ENCODE measurements at regions not wholly inside any gene's neighbourhood (a gene's known extent, or its start where the extent isn't known, plus 50 kb on each side); places are given as distances from the start of the nearest gene placed in this dataset.

DNA sequence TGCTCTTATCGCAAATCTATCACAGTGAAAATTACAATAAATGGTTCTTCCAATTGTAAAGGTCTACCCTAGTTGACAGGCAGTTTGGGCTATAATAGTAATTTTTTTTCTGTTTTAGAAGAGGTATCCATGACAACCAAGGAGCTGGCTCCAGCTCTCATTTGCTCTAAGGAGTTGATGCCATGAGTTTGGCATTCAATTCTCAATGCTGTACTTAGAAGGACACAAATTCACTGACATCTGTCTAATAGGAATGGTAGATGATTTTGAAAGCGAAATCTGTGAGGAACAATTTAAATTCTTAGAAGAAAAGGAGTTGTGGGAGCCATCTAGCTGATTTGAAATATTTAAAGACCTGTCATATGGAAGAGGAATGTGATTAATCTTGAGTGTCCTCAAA is 203.6 kb upstream of the DAB2 start:
- TF ChIP-seq, protein P1, sequence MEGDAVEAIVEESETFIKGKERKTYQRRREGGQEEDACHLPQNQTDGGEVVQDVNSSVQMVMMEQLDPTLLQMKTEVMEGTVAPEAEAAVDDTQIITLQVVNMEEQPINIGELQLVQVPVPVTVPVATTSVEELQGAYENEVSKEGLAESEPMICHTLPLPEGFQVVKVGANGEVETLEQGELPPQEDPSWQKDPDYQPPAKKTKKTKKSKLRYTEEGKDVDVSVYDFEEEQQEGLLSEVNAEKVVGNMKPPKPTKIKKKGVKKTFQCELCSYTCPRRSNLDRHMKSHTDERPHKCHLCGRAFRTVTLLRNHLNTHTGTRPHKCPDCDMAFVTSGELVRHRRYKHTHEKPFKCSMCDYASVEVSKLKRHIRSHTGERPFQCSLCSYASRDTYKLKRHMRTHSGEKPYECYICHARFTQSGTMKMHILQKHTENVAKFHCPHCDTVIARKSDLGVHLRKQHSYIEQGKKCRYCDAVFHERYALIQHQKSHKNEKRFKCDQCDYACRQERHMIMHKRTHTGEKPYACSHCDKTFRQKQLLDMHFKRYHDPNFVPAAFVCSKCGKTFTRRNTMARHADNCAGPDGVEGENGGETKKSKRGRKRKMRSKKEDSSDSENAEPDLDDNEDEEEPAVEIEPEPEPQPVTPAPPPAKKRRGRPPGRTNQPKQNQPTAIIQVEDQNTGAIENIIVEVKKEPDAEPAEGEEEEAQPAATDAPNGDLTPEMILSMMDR (conservative IDR thresholded peaks at IDR 0.05; ENCODE audit: low read depth, low read length) = no peak
- TF ChIP-seq EZH2phosphoT487 (IDR thresholded peaks at IDR 0.05; ENCODE audit: borderline replicate concordance, low read length) = no peak
- TF ChIP-seq EZH2 (IDR thresholded peaks at IDR 0.05; ENCODE audit: low read length, unreplicated experiment) = no peak
